ENCODE measurements at regions not wholly inside any gene's neighbourhood (a gene's known extent, or its start where the extent isn't known, plus 50 kb on each side); places are given as distances from the start of the nearest gene placed in this dataset.

DNA sequence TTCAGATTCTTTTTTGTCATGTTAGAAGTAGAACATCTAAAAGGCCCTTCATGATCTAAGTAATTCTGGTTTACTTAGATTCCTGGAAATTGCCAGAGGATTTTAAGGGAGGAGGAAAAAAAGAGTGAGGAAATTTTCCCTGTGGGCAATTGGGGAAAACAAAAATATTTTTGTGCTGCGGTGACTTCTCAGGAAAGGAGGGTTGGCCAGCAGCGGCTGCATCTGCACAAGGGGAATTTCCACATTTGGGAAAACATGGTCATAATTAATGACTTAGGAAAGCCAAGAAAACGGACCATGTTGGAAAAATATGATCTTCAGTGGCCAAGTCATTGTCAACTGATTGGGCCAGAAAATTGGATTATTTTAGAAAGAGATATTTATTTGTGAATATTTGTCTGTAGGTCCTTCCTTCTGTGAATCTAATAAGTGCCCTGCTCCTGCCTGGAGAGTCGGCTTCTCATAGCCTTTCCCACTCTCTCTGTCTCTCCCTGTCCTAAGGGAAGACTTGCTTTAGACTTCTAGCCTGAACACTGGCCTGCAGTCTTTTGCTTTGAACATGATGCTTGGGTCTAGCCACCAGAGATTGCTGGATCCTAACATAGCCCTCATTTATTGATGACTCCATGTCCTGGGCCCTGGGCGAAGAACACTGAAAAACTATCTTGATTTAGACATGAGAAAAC, 124.2 kb upstream of the MKLN1 start:
- H3K9ac ChIP-seq (ENCODE audit: low read depth, low read length) = no peak overlapping the region
- no peak overlapping the region for H3K27ac ChIP-seq (ENCODE audit: low read depth, low read length)
- no peaks in the 10 kb centered on the region for H3K36me3 ChIP-seq (ENCODE audit: control insufficient read depth, insufficient read depth, low read length)

GRCh38 chr7:131208777-131209176, 118.9 kb upstream of the MKLN1 start:
- no peaks in the 10 kb centered on the region for H3K36me3 ChIP-seq (ENCODE audit: control insufficient read depth, insufficient read depth, low read length)
- H3K4me3 ChIP-seq (ENCODE audit: low read depth, low read length) = no peak overlapping the region
- peaks cover 12% of the 10 kb centered on the region for H3K4me1 ChIP-seq (ENCODE audit: control insufficient read depth, insufficient read depth, low read length)
- H3K9ac ChIP-seq (ENCODE audit: low read depth, low read length) = no peak overlapping the region
- H3K27me3 ChIP-seq (ENCODE audit: control insufficient read depth, insufficient read depth, low read length) = no peaks in the 10 kb centered on the region
- H3K27ac ChIP-seq (ENCODE audit: low read depth, low read length) = no peak overlapping the region
- no peaks in the 10 kb centered on the region for H3K9me3 ChIP-seq (ENCODE audit: control insufficient read depth, insufficient read depth, low read length)

More for the DNA sequence above, 124.2 kb upstream of the MKLN1 start:
- Histone ChIP-seq H3K4me3 (ENCODE audit: low read depth, low read length) (no peak overlapping the region), H3K4me1 (ENCODE audit: control insufficient read depth, insufficient read depth, low read length) (no peaks in the 10 kb centered on the region; the same call in 1 of the 2 replicates), H3K9me3 (ENCODE audit: control insufficient read depth, insufficient read depth, low read length) (no peaks in the 10 kb centered on the region), H3K27me3 (ENCODE audit: control insufficient read depth, insufficient read depth, low read length) (no peaks in the 10 kb centered on the region)

DNA sequence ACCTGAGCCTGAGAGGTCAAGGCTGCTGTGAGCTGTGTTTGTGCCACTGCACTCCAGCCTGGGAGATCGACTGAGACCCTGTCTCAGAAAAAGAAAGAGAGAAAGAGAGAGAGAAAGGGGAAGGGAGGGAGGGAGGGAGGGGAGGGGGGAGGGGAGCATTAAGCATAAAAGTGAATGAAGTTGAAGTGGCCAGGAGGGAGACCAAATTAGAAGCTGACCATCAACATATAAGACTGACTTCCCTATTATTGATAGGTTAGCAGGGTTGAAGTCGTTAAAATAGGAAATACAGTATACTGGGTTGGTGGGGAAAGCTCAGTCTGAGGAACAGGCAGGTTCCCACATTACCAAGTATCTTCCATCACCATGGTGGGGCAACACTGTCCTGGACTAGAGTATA, 117.1 kb upstream of the MKLN1 start:
- Histone ChIP-seq H3K9ac (ENCODE audit: low read depth, low read length) (no peak overlapping the region), H3K9me3 (ENCODE audit: control insufficient read depth, insufficient read depth, low read length) (no peaks in the 10 kb centered on the region)

GRCh38 chr7:131211500-131211899, 116.2 kb upstream of the MKLN1 start:
- Histone ChIP-seq H3K27ac (ENCODE audit: low read depth, low read length) (no peak overlapping the region), H3K27me3 (ENCODE audit: control insufficient read depth, insufficient read depth, low read length) (no peaks in the 10 kb centered on the region), H3K4me3 (ENCODE audit: low read depth, low read length) (no peak overlapping the region), H3K36me3 (ENCODE audit: control insufficient read depth, insufficient read depth, low read length) (no peaks in the 10 kb centered on the region), H3K9me3 (ENCODE audit: control insufficient read depth, insufficient read depth, low read length) (no peaks in the 10 kb centered on the region), H3K4me1 (ENCODE audit: control insufficient read depth, insufficient read depth, low read length) (peaks cover 12% of the 10 kb centered on the region), H3K9ac (ENCODE audit: low read depth, low read length) (no peak overlapping the region)

More for the DNA sequence above, 117.1 kb upstream of the MKLN1 start:
- no peaks in the 10 kb centered on the region for H3K36me3 ChIP-seq (ENCODE audit: control insufficient read depth, insufficient read depth, low read length)
- H3K4me1 ChIP-seq (ENCODE audit: control insufficient read depth, insufficient read depth, low read length) = peaks cover 12% of the 10 kb centered on the region
- H3K27me3 ChIP-seq (ENCODE audit: control insufficient read depth, insufficient read depth, low read length) = no peaks in the 10 kb centered on the region
- H3K27ac ChIP-seq (ENCODE audit: low read depth, low read length) = no peak overlapping the region
- H3K4me3 ChIP-seq (ENCODE audit: low read depth, low read length) = no peak overlapping the region

DNA sequence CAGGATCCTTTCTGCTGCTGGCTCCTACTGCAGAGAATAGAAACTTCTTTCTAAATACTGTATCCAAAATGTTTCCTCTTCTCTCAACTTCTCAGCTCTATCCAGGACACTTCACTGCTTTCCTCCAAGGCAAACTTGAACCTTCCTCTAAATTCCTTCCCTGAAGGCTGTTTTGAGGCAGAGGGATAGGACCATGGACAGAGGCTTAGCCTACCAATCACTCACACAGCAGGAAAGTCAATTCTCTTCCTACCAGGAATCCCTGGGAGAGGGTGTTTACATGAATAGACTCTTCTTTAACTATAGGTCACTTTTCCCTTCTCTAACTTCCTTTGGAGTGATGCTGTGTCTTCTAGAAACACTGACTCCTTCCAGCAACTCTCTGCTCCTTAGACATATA, 115.6 kb upstream of the MKLN1 start:
- H3K27me3 ChIP-seq (ENCODE audit: control insufficient read depth, insufficient read depth, low read length) = no peaks in the 10 kb centered on the region
- H3K4me3 ChIP-seq (ENCODE audit: low read depth, low read length) = no peak overlapping the region
- H3K27ac ChIP-seq (ENCODE audit: low read depth, low read length) = no peak overlapping the region
- H3K9me3 ChIP-seq (ENCODE audit: control insufficient read depth, insufficient read depth, low read length) = no peaks in the 10 kb centered on the region
- H3K4me1 ChIP-seq (ENCODE audit: control insufficient read depth, insufficient read depth, low read length) = peaks cover 12% of the 10 kb centered on the region
- no peak overlapping the region for H3K9ac ChIP-seq (ENCODE audit: low read depth, low read length)
- H3K36me3 ChIP-seq (ENCODE audit: control insufficient read depth, insufficient read depth, low read length) = no peaks in the 10 kb centered on the region

DNA sequence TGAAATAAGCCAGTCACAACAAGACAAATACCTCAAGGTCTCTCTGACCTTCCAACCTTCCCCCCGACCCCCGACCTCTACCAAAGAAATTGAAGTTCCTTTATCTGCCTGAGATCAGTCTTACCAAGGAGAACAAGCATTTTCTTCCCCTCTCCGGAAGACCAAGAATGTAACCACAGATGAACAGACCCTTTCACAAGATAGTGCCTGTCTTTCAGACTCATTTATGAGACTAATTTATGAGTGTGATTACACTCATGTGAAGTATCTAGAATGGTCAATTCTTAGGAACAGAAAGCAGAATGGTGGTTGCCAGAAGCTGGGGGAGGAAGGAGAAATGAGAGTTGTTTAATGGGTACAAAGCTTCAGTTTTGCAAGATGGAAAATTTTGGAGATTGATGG, 108.9 kb upstream of the MKLN1 start:
- Histone ChIP-seq H3K27ac (ENCODE audit: low read depth, low read length) (peak overlapping the region; percentile 85), H3K4me1 (ENCODE audit: control insufficient read depth, insufficient read depth, low read length) (peaks cover 20% of the 10 kb centered on the region), H3K27me3 (ENCODE audit: control insufficient read depth, insufficient read depth, low read length) (no peaks in the 10 kb centered on the region), H3K9me3 (ENCODE audit: control insufficient read depth, insufficient read depth, low read length) (no peaks in the 10 kb centered on the region), H3K36me3 (ENCODE audit: control insufficient read depth, insufficient read depth, low read length) (no peaks in the 10 kb centered on the region), H3K4me3 (ENCODE audit: low read depth, low read length) (no peak overlapping the region), H3K9ac (ENCODE audit: low read depth, low read length) (no peak overlapping the region)

DNA sequence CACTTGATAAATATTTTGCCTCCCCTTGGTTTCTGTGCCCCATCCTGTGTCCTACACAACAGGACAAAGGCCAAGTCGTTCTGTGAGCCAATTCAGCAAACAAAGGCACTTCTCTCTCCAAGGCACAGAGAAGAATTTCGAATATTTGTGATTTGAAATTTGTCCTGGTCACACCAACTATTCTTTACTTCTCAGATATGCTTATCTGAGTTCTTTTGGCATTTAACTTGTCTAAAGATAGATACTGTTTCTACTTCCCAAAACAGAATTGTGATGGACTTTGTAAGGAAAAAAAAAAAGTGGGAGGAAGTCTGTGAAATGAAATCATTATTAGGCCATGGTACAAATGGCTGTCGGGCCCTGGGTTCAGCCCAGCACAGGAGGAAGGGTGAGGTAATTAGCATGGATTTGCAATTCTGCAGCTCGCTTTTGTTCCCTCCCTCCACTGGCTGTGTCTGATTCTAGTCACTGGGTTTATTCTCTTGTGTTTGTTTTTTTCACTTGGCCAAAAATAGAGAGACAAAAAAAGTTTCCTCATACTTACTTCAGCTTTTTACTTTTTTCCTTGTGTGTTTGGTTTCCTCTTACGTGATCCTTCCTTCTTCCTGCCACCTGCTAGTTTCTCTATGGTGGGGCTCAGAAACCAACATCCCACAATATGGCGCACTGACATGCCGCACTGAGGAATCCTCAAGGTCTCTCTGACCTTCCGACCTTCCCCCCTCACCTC, 108.2 kb upstream of the MKLN1 start:
- H3K27me3 ChIP-seq (ENCODE audit: control insufficient read depth, insufficient read depth, low read length) = no peaks in the 10 kb centered on the region
- no peak overlapping the region for H3K4me3 ChIP-seq (ENCODE audit: low read depth, low read length)
- no peaks in the 10 kb centered on the region for H3K9me3 ChIP-seq (ENCODE audit: control insufficient read depth, insufficient read depth, low read length)
- H3K4me1 ChIP-seq (ENCODE audit: control insufficient read depth, insufficient read depth, low read length) = peaks cover 20% of the 10 kb centered on the region
- peak overlapping the region; percentile 85 for H3K27ac ChIP-seq (ENCODE audit: low read depth, low read length)
- H3K9ac ChIP-seq (ENCODE audit: low read depth, low read length) = peak overlapping the region; percentile 32; the same call in 1 of the 2 replicates
- no peaks in the 10 kb centered on the region for H3K36me3 ChIP-seq (ENCODE audit: control insufficient read depth, insufficient read depth, low read length)

DNA sequence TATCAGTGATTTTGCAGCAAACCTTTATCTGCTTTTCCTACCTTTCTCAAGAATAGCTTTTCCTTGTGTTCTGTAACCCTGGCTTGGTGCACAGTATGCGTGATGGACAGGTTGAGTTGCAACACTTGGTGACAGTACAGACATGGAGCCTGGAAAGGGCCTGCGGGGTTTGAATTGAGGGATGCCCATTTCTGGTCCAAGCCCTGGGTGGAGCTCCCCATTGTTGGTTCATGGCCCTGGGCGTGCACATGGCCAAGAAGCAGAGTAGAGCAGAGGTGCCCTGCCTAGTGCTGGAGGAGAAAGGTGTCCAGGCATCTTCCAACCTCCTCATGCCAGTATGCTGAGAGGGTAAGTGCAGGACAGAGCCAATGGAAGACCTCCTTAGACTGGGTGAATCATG, 106.6 kb upstream of the MKLN1 start:
- Histone ChIP-seq H3K36me3 (ENCODE audit: control insufficient read depth, insufficient read depth, low read length) (no peaks in the 10 kb centered on the region), H3K4me3 (ENCODE audit: low read depth, low read length) (no peak overlapping the region), H3K27ac (ENCODE audit: low read depth, low read length) (no peak overlapping the region), H3K27me3 (ENCODE audit: control insufficient read depth, insufficient read depth, low read length) (no peaks in the 10 kb centered on the region), H3K4me1 (ENCODE audit: control insufficient read depth, insufficient read depth, low read length) (peaks cover 20% of the 10 kb centered on the region), H3K9ac (ENCODE audit: low read depth, low read length) (no peak overlapping the region), H3K9me3 (ENCODE audit: control insufficient read depth, insufficient read depth, low read length) (no peaks in the 10 kb centered on the region)

- Histone ChIP-seq H3K9me3 (ENCODE audit: control insufficient read depth, insufficient read depth, low read length) (no peaks in the 10 kb centered on the region), H3K36me3 (ENCODE audit: control insufficient read depth, insufficient read depth, low read length) (no peaks in the 10 kb centered on the region), H3K4me3 (ENCODE audit: low read depth, low read length) (no peak overlapping the region), H3K9ac (ENCODE audit: low read depth, low read length) (no peak overlapping the region), H3K4me1 (ENCODE audit: control insufficient read depth, insufficient read depth, low read length) (peaks cover 20% of the 10 kb centered on the region), H3K27me3 (ENCODE audit: control insufficient read depth, insufficient read depth, low read length) (no peaks in the 10 kb centered on the region), H3K27ac (ENCODE audit: low read depth, low read length) (no peak overlapping the region)
Observed at GRCh38 chr7:131222171-131222570, 105.5 kb upstream of the MKLN1 start.

DNA sequence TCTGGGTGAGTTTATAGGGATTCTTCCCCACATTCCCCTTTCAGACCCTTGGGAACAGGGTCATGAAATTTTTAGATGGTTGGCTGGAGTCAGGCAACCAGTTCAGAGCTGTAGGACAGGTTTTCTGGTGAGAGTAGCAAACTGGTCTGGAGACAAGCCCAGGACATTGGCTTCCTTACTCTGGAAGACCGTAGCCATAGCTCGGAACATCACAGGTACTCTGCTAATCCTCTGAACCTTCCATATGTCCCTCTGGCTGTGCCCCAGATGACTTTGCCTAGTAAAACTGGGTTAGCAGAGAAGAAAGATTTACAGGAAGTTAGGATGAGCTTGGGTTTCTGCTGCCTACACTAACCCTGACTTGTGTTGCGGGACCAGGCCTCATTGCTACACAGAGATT, 104.5 kb upstream of the MKLN1 start:
- H3K27ac ChIP-seq (ENCODE audit: low read depth, low read length) = no peak overlapping the region
- peaks cover 20% of the 10 kb centered on the region for H3K4me1 ChIP-seq (ENCODE audit: control insufficient read depth, insufficient read depth, low read length)
- no peaks in the 10 kb centered on the region for H3K27me3 ChIP-seq (ENCODE audit: control insufficient read depth, insufficient read depth, low read length)
- no peaks in the 10 kb centered on the region for H3K9me3 ChIP-seq (ENCODE audit: control insufficient read depth, insufficient read depth, low read length)
- H3K4me3 ChIP-seq (ENCODE audit: low read depth, low read length) = no peak overlapping the region
- no peak overlapping the region for H3K9ac ChIP-seq (ENCODE audit: low read depth, low read length)
- H3K36me3 ChIP-seq (ENCODE audit: control insufficient read depth, insufficient read depth, low read length) = no peaks in the 10 kb centered on the region

DNA sequence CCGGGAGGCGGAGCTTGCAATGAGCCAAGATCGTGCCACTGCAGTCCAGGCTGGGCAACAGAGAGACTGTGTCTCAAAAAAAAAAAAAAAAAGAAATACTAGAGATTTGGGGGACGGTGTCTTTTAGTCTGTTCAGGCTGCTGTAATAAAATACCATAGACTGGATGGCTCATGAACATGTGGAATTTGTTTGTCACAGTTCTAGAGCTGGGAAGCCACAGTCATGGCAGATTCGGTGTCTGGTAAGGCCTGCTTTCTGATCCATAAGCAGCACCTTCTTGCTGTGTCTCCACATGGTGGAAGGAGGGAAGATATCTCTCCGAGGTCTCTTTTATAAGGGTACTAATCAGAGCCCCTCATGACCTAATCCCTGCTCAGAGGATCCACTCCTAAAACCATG, 102.7 kb upstream of the MKLN1 start:
- Histone ChIP-seq H3K27me3 (ENCODE audit: control insufficient read depth, insufficient read depth, low read length) (no peaks in the 10 kb centered on the region), H3K4me1 (ENCODE audit: control insufficient read depth, insufficient read depth, low read length) (peaks cover 2% of the 10 kb centered on the region), H3K9me3 (ENCODE audit: control insufficient read depth, insufficient read depth, low read length) (no peaks in the 10 kb centered on the region), H3K9ac (ENCODE audit: low read depth, low read length) (no peak overlapping the region), H3K27ac (ENCODE audit: low read depth, low read length) (no peak overlapping the region), H3K36me3 (ENCODE audit: control insufficient read depth, insufficient read depth, low read length) (no peaks in the 10 kb centered on the region), H3K4me3 (ENCODE audit: low read depth, low read length) (no peak overlapping the region)
